Osteoblast (primary cell): ENCODE measurements at regions not wholly inside any gene's neighbourhood (a gene's known extent, or its start where the extent isn't known, plus 50 kb on each side); places are given as distances from the start of the nearest gene placed in this dataset.

Experiments
- DNase-seq: peaks from one replicate; pipeline ENCODE4 v3.0.0; 2011; ENCODE audit warnings: low spot score, mixed read lengths; ENCODE audit not compliant: insufficient read length; ENCODE audit errors: missing footprints
- H2AFZ ChIP-seq: 2 replicates; pipeline ENCODE4 v1.6.0; 2011; ENCODE audit warnings: mild to moderate bottlenecking, low read length
- H3K27ac ChIP-seq: 2 replicates; pipeline ENCODE4 v1.5.1; 2011; ENCODE audit warnings: mild to moderate bottlenecking, low read depth, low read length, moderate library complexity
- H3K27me3 ChIP-seq: 2 replicates; pipeline ENCODE4 v1.6.0; 2012; ENCODE audit warnings: mild to moderate bottlenecking, control low read depth, inconsistent platforms, low read length, moderate library complexity; ENCODE audit not compliant: insufficient read depth
- H3K36me3 ChIP-seq: 2 replicates; pipeline ENCODE4 v1.5.1; 2011; ENCODE audit warnings: mild to moderate bottlenecking, low read length, control low read depth, moderate library complexity; ENCODE audit not compliant: insufficient read depth
- H3K4me1 ChIP-seq: 2 replicates; pipeline ENCODE4 v1.5.1; 2011; ENCODE audit warnings: mild to moderate bottlenecking, low read length, control low read depth, moderate library complexity; ENCODE audit not compliant: insufficient read depth
- H3K4me2 ChIP-seq: 2 replicates; pipeline ENCODE4 v1.6.0; 2011; ENCODE audit warnings: mild to moderate bottlenecking, low read length; ENCODE audit not compliant: insufficient read depth
- H3K4me3 ChIP-seq: fragments of 200-600 bp; sonication (generic); 3 replicates; pipeline ENCODE4 v1.5.1; 2012; ENCODE audit warnings: mild to moderate bottlenecking, low read length, inconsistent platforms; ENCODE audit not compliant: insufficient read depth
- H3K79me2 ChIP-seq: 2 replicates; pipeline ENCODE4 v1.6.0; 2012; ENCODE audit warnings: mild to moderate bottlenecking, low read length, control low read depth, inconsistent platforms; ENCODE audit not compliant: insufficient read depth
- H3K9me3 ChIP-seq: 2 replicates; pipeline ENCODE4 v1.5.1; 2011; ENCODE audit warnings: low read depth, low read length, control low read depth
- H4K20me1 ChIP-seq: 2 replicates; pipeline ENCODE4 v1.6.0; 2012; ENCODE audit warnings: mild to moderate bottlenecking, low read length, control low read depth; ENCODE audit not compliant: insufficient read depth
- CTCF ChIP-seq: IDR thresholded peaks from 2 replicates; pipeline ENCODE4 v1.5.1; 2011; ENCODE audit warnings: mild to moderate bottlenecking, low read depth, low read length, moderate library complexity; ENCODE audit errors: extremely low read depth

- Histone ChIP-seq H3K4me3 (no peak overlapping the region), H3K27me3 (no peaks in the 10 kb centered on the region), H3K4me2 (no peak overlapping the region), H3K9me3 (no peaks in the 10 kb centered on the region), H3K4me1 (no peaks in the 10 kb centered on the region), H2AFZ (no peak overlapping the region), H3K79me2 (no peaks in the 10 kb centered on the region), H4K20me1 (no peaks in the 10 kb centered on the region), H3K36me3 (no peaks in the 10 kb centered on the region), H3K27ac (no peak overlapping the region)
- no peak for TF ChIP-seq CTCF
- DNase-seq = no peak
Measured at GRCh38 chr12:38155526-38156496, 160.8 kb upstream of the ALG10B start.

GRCh38 chr12:38156497-38157245, 159.9 kb upstream of the ALG10B start:
- no peak overlapping the region for H3K27ac ChIP-seq
- no peak for TF ChIP-seq CTCF
- no peak overlapping the region for H3K4me3 ChIP-seq
- no peaks in the 10 kb centered on the region for H3K9me3 ChIP-seq
- no peaks in the 10 kb centered on the region for H3K36me3 ChIP-seq
- no peak for DNase-seq
- no peaks in the 10 kb centered on the region for H4K20me1 ChIP-seq
- no peaks in the 10 kb centered on the region for H3K4me1 ChIP-seq
- H3K27me3 ChIP-seq = no peaks in the 10 kb centered on the region
- no peak overlapping the region for H2AFZ ChIP-seq
- H3K4me2 ChIP-seq = no peak overlapping the region
- no peaks in the 10 kb centered on the region for H3K79me2 ChIP-seq

- Histone ChIP-seq H3K36me3 (no peaks in the 10 kb centered on the region), H3K4me1 (no peaks in the 10 kb centered on the region), H3K4me2 (no peak overlapping the region), H3K79me2 (no peaks in the 10 kb centered on the region), H3K27me3 (no peaks in the 10 kb centered on the region), H3K27ac (no peak overlapping the region), H4K20me1 (no peaks in the 10 kb centered on the region), H3K9me3 (no peaks in the 10 kb centered on the region), H2AFZ (no peak overlapping the region), H3K4me3 (no peak overlapping the region)
- DNase-seq = no peak
- TF ChIP-seq CTCF = no peak
Measured at GRCh38 chr12:38157274-38157932, 159.2 kb upstream of the ALG10B start.
